Hepatocyte (in vitro differentiated cells): ENCODE measurements at regions not wholly inside any gene's neighbourhood (a gene's known extent, or its start where the extent isn't known, plus 50 kb on each side); places are given as distances from the start of the nearest gene placed in this dataset.
"Not testable (repeated sequence)": the region's sequence is repeated elsewhere in the genome, so short reads cannot be mapped to it uniquely, and the experiment has no call there.

Source experiments
- DNase-seq: peaks from one replicate; pipeline ENCODE4 v3.0.0-alpha.2; 2016; ENCODE audit warnings: low spot score
- H2AFZ ChIP-seq: fragments of 200-600 bp; sonication (generic); 2 replicates; pipeline ENCODE4 v1.6.0; 2016; ENCODE audit warnings: antibody characterized with exemption, mild to moderate bottlenecking
- H3K27ac ChIP-seq: fragments of 200-600 bp; sonication (generic); 2 replicates; pipeline ENCODE4 v1.5.1; 2016; ENCODE audit warnings: mild to moderate bottlenecking
- H3K27me3 ChIP-seq: fragments of 200-600 bp; sonication (generic); 2 replicates; pipeline ENCODE4 v1.6.1; 2016
- H3K36me3 ChIP-seq: fragments of 200-600 bp; sonication (generic); replicated peaks from 2 replicates; pipeline ENCODE4 v1.5.1; 2016; ENCODE audit warnings: low read depth; ENCODE audit not compliant: insufficient read depth
- H3K4me1 ChIP-seq: fragments of 200-600 bp; sonication (generic); 2 replicates; pipeline ENCODE4 v1.5.1; 2016; ENCODE audit warnings: mild to moderate bottlenecking, moderate library complexity; ENCODE audit not compliant: insufficient read depth
- H3K4me2 ChIP-seq: fragments of 200-600 bp; sonication (generic); 2 replicates; pipeline ENCODE4 v1.6.0; 2016
- H3K4me3 ChIP-seq: fragments of 200-600 bp; sonication (generic); 2 replicates; pipeline ENCODE4 v1.5.1; 2016; ENCODE audit warnings: mild to moderate bottlenecking
- H3K79me2 ChIP-seq: fragments of 200-600 bp; sonication (generic); 2 replicates; pipeline ENCODE4 v1.6.0; 2017; ENCODE audit warnings: mild to moderate bottlenecking
- H3K9me2 ChIP-seq: fragments of 200-600 bp; sonication (generic); replicated peaks from 2 replicates; pipeline ENCODE4 v1.6.0; 2017; ENCODE audit warnings: mild to moderate bottlenecking; ENCODE audit not compliant: insufficient read depth
- H3K9me3 ChIP-seq: fragments of 200-600 bp; sonication (generic); 2 replicates; pipeline ENCODE4 v1.5.1; 2016; ENCODE audit warnings: low read depth, mild to moderate bottlenecking
- H4K20me1 ChIP-seq: fragments of 200-600 bp; sonication (generic); 2 replicates; pipeline ENCODE4 v1.6.0; 2016; ENCODE audit warnings: mild to moderate bottlenecking; ENCODE audit not compliant: insufficient read depth, poor library complexity, severe bottlenecking
- CTCF ChIP-seq: fragments of 200-600 bp; sonication (generic); IDR thresholded peaks from 2 replicates; pipeline ENCODE4 v1.5.1; 2016; ENCODE audit warnings: antibody characterized with exemption, mild to moderate bottlenecking; ENCODE audit not compliant: poor library complexity
- EZH2 ChIP-seq: fragments of 200-600 bp; sonication (generic); IDR thresholded peaks from 2 replicates; pipeline ENCODE4 v1.6.1; 2016; ENCODE audit warnings: antibody characterized with exemption, mild to moderate bottlenecking, borderline replicate concordance
- EZH2phosphoT487 ChIP-seq: fragments of 200-600 bp; sonication (generic); IDR thresholded peaks from one replicate; pipeline ENCODE4 v1.6.1; 2018; ENCODE audit warnings: antibody characterized with exemption, mild to moderate bottlenecking, low read depth, moderate library complexity; ENCODE audit not compliant: unreplicated experiment, severe bottlenecking
- WGBS: methylation state at CpG from one replicate; pipeline ENCODE4 v1.1.6; 2016; ENCODE audit warnings: low lambda C conversion rate; ENCODE audit errors: missing lambda C conversion rate; 5-methylcytosine and 5-hydroxymethylcytosine counted together

DNA sequence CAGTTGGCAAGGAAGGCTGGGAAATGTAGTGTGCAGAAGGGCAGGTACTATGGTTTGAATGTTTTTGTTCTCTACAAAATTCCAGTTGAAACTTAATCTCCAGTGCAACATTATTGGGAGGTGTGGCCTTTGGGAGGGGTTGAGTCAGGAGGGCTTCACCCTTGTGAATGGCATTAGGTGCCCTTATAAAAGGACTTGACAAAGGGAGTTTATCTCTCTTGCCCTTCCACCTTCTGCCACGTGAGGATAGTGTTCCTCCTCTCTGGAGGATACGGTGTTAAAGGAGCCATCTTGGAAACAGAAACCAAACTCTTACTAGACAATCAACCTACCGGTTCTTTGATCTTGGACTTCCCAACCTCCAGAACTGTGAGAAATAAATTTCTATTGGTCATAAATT, 82.2 kb upstream of the LRFN2 start:
- Histone ChIP-seq H3K9me3 (no peaks in the 10 kb centered on the region), H3K4me3 (no peak overlapping the region), H3K36me3 (no peaks in the 10 kb centered on the region), H3K9me2 (no peaks in the 10 kb centered on the region), H3K27me3 (no peaks in the 10 kb centered on the region), H2AFZ (no peak overlapping the region), H3K27ac (no peak overlapping the region), H3K4me2 (no peak overlapping the region), H3K79me2 (no peaks in the 10 kb centered on the region), H3K4me1 (peaks cover 3% of the 10 kb centered on the region), H4K20me1 (no peaks in the 10 kb centered on the region)
- no peak for DNase-seq
- TF ChIP-seq CTCF: no peak
- no peak for TF ChIP-seq EZH2phosphoT487
- no peak for TF ChIP-seq EZH2
- 81% methylated on average over 3 of the region's 3 CpGs for WGBS

DNA sequence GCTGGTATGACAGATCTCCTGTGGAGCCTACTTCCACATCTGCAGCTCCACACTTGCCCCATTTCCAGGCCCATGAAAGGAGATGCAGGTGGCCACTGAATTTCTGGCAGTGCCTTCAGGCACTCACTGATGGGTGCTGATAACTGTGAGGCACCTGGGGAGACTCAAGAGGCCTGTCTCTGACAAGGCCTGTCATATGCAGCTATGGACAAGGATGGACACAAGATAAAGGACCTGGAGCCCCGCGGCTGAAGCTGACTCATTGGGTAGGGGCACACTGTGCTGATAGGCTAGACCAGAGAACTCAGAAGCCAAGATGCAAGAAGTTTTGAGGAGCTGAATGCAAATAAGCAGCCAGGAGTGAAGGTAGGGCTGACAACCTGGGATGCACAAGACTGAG, 81.0 kb upstream of the LRFN2 start:
- 73% methylated on average over 2 of the region's 2 CpGs for WGBS

DNA sequence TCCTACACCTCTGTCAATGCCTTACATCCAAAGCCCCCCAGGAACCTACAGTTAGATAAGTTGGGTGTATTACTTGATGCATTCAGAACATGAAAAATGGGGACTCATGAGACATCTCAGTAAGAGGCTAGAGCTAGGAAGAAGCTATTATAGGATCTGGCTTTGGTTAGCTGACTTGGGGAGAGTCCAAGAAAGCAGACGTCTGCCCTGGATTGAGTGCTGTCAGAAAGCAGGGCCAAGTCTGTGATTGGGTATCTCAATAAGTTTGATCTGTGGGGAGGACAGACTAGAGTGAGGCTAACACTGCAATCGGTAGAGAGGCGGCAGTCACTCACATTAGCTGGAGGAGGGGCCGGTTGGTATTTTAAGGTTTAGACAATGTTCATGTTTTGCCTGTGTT, 79.4 kb upstream of the LRFN2 start:
- TF ChIP-seq EZH2: no peak
- no peak for TF ChIP-seq EZH2phosphoT487
- TF ChIP-seq CTCF: no peak
- WGBS: 72% methylated on average over 4 of the region's 4 CpGs
- DNase-seq: no peak
- H3K4me2 ChIP-seq: no peak overlapping the region
- H3K27ac ChIP-seq: no peak overlapping the region
- no peaks in the 10 kb centered on the region for H3K36me3 ChIP-seq
- no peaks in the 10 kb centered on the region for H3K4me1 ChIP-seq
- no peaks in the 10 kb centered on the region for H3K9me2 ChIP-seq
- H3K79me2 ChIP-seq: no peaks in the 10 kb centered on the region
- no peak overlapping the region for H3K4me3 ChIP-seq
- H3K9me3 ChIP-seq: no peaks in the 10 kb centered on the region
- no peaks in the 10 kb centered on the region for H4K20me1 ChIP-seq
- no peak overlapping the region for H2AFZ ChIP-seq
- no peaks in the 10 kb centered on the region for H3K27me3 ChIP-seq

More for the DNA sequence above, 81.0 kb upstream of the LRFN2 start:
- Histone ChIP-seq H3K9me2 (no peaks in the 10 kb centered on the region), H3K27me3 (no peaks in the 10 kb centered on the region), H2AFZ (no peak overlapping the region), H3K27ac (no peak overlapping the region), H3K79me2 (no peaks in the 10 kb centered on the region), H3K9me3 (no peaks in the 10 kb centered on the region), H3K36me3 (no peaks in the 10 kb centered on the region), H3K4me2 (no peak overlapping the region), H4K20me1 (no peaks in the 10 kb centered on the region), H3K4me1 (peaks cover 3% of the 10 kb centered on the region), H3K4me3 (no peak overlapping the region)
- DNase-seq: no peak
- TF ChIP-seq EZH2phosphoT487 (no peak), EZH2 (no peak), CTCF (no peak)

DNA sequence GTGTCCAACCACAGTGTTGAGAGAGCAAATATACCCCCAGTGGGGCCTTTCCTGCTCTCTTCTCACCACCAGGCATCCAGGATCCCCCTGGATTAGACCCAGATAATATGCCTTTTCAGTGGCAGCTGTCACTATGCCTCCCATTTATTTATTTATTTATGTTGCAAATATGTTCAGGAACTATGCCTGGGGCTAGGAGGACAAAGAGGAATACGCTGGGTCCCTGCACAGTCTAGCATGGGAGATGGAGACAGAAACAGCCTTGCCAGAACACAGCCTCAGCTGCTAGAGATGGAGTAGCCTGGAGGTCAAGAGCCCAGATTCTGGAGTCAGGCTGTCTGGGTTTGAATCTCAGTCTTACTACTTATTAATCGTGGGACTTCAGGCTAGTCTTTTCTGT, 74.6 kb upstream of the LRFN2 start:
- Histone ChIP-seq H3K27ac (no peak overlapping the region), H3K79me2 (no peaks in the 10 kb centered on the region), H3K36me3 (no peaks in the 10 kb centered on the region), H3K27me3 (no peaks in the 10 kb centered on the region), H3K4me1 (no peaks in the 10 kb centered on the region), H3K9me2 (no peaks in the 10 kb centered on the region), H4K20me1 (no peaks in the 10 kb centered on the region), H3K9me3 (no peaks in the 10 kb centered on the region), H3K4me3 (no peak overlapping the region), H3K4me2 (no peak overlapping the region), H2AFZ (no peak overlapping the region)
- 89% methylated on average over 2 of the region's 2 CpGs for WGBS
- TF ChIP-seq EZH2phosphoT487 (no peak), EZH2 (no peak), CTCF (no peak)
- no peak for DNase-seq

- not testable (repeated sequence) for H3K9me2 ChIP-seq, H3K79me2 ChIP-seq, H3K4me2 ChIP-seq, H3K36me3 ChIP-seq, DNase-seq, H3K4me3 ChIP-seq, H3K9me3 ChIP-seq, H3K27me3 ChIP-seq, H3K27ac ChIP-seq, H4K20me1 ChIP-seq, H2AFZ ChIP-seq, H3K4me1 ChIP-seq
- 98% methylated on average over 5 of the region's 5 CpGs for WGBS
Observed at GRCh38 chr6:40656772-40657171, 69.6 kb upstream of the LRFN2 start.
